Lung (tissue), 11 donors: ENCODE measurements at regions not wholly inside any gene's neighbourhood (a gene's known extent, or its start where the extent isn't known, plus 50 kb on each side); places are given as distances from the start of the nearest gene placed in this dataset.

Experiments used
- ATAC-seq: fragments of 200-7000 bp; cut with Tn5 transposase; one replicate; pipeline ENCODE4 v1.9.1; 2020; ENCODE audit warnings: moderate number of reproducible peaks; ENCODE audit not compliant: insufficient read depth, low FRiP score
- DNase-seq, 3 donors: peaks; one replicate each; pipeline ENCODE4 v3.0.0-alpha.2; 2013 to 2017
- H3K27ac ChIP-seq, 2 donors: one replicate each; pipeline ENCODE4 v1.5.1; 2013; ENCODE audit warnings: mild to moderate bottlenecking in 2 of 2, moderate library complexity in 2 of 2, control low read depth in 1 of 2, inconsistent platforms in 1 of 2, low read depth in 1 of 2, low read length in 1 of 2
- H3K27me3 ChIP-seq, 3 donors: one replicate each; pipeline ENCODE4 v1.5.1; 2013; ENCODE audit warnings: low read length in 2 of 3; ENCODE audit not compliant: control insufficient read depth in 3 of 3, insufficient read depth in 3 of 3
- H3K36me3 ChIP-seq, 4 donors: one replicate each; pipeline ENCODE4 v1.5.1; 2013; ENCODE audit warnings: low read length in 4 of 4, mild to moderate bottlenecking in 1 of 4, moderate library complexity in 1 of 4; ENCODE audit not compliant: control insufficient read depth in 4 of 4, insufficient read depth in 4 of 4
- H3K4me1 ChIP-seq, 5 donors: one replicate each; pipeline ENCODE4 v1.5.1; 2013; ENCODE audit warnings: low read length in 5 of 5, mild to moderate bottlenecking in 2 of 5, moderate library complexity in 1 of 5; ENCODE audit not compliant: control insufficient read depth in 5 of 5, insufficient read depth in 5 of 5
- H3K4me3 ChIP-seq: one replicate; pipeline ENCODE4 v1.5.1; 2013; ENCODE audit warnings: mild to moderate bottlenecking, control low read depth, moderate library complexity
- H3K9ac ChIP-seq, 2 donors: one replicate each; pipeline ENCODE4 v1.5.1; 2013; ENCODE audit warnings: low read length in 2 of 2, control low read depth in 1 of 2; ENCODE audit not compliant: insufficient read depth in 1 of 2
- H3K9me3 ChIP-seq, 4 donors: one replicate each; pipeline ENCODE4 v1.5.1; 2013; ENCODE audit warnings: low read length in 3 of 4, mild to moderate bottlenecking in 1 of 4, moderate library complexity in 1 of 4; ENCODE audit not compliant: control insufficient read depth in 4 of 4, insufficient read depth in 3 of 4
- WGBS, 2 donors: extraction: QIAGEN DNeasy Blood & Tissue Kit; methylation state at CpG; one replicate each; pipeline ENCODE4 v1.1.7; 2013; 5-methylcytosine and 5-hydroxymethylcytosine counted together
- TF ChIP-seq, protein P1 (sequence below): IDR thresholded peaks from 2 replicates; pipeline ENCODE4 v1.5.1; 2012; ENCODE audit warnings: mild to moderate bottlenecking; ENCODE audit errors: control extremely low read depth, extremely low read depth
- donor health status: control.
- donor health status: control.
- donor health status: Bipolar disorder and iron deficiency.
- donor health status: healthy.
- donor health status: DM: yes; HTN: yes; CAD: no.

DNA sequence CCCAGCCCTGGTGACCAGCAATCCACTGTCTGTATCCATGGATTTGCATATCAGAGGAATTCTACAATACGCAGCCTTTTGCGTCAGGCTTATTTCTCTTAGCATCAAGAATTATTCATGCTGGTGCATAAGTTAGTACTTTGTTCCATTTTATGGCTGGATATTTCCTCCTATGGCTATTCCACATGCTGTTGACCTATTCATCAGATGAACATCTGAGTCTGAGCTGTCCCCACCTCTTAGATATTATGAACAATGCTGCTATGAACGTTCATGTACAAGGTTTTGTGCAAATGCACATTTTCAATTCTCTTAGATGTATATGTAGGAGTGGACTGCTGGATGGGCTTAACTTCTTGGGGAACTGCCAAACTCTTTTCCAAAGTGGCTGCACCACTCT lies 79.0 kb upstream of the CST7 start:
- Histone ChIP-seq H3K4me1 (peaks cover 0 to 17% (median 0%) of the 10 kb centered on the region in 5 donors), H3K27me3 (no peaks in the 10 kb centered on the region), H3K27ac (no peak overlapping the region), H3K9ac (no peak overlapping the region), H3K36me3 (no peaks in the 10 kb centered on the region), H3K4me3 (no peak overlapping the region), H3K9me3 (peaks cover 0 to 15% (median 3%) of the 10 kb centered on the region in 4 donors)
- TF ChIP-seq, protein P1, sequence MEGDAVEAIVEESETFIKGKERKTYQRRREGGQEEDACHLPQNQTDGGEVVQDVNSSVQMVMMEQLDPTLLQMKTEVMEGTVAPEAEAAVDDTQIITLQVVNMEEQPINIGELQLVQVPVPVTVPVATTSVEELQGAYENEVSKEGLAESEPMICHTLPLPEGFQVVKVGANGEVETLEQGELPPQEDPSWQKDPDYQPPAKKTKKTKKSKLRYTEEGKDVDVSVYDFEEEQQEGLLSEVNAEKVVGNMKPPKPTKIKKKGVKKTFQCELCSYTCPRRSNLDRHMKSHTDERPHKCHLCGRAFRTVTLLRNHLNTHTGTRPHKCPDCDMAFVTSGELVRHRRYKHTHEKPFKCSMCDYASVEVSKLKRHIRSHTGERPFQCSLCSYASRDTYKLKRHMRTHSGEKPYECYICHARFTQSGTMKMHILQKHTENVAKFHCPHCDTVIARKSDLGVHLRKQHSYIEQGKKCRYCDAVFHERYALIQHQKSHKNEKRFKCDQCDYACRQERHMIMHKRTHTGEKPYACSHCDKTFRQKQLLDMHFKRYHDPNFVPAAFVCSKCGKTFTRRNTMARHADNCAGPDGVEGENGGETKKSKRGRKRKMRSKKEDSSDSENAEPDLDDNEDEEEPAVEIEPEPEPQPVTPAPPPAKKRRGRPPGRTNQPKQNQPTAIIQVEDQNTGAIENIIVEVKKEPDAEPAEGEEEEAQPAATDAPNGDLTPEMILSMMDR = no peak
- DNase-seq = peak in 1 of 3 donors; percentile 14
- no peak for ATAC-seq
- whole genome bisulfite sequencing, 2 donors = 85 to 89% methylated on average over 3 of the region's 3 CpGs

DNA sequence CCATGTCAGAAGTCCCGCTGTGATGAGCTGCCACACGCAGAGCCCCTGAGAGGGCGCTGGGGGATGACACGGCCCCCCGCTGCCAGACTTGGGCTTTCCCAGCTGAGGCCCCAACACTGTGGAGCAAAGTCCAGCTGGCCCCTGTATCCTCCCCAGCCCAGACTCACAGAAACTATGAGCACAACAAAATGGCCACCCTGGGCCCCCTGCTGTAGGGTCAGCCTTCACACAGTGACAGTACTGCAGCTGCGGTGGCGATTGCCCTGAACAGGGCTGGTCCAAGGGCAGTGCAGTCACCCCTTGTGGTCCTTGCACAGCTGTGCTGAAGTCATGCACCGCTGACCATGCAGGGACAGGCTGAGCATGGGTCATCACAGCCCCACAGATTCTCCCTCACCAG lies 78.2 kb upstream of the CST7 start:
- no peak for DNase-seq
- H3K36me3 ChIP-seq = no peaks in the 10 kb centered on the region
- no peaks in the 10 kb centered on the region for H3K27me3 ChIP-seq
- peaks cover 0 to 17% (median 0%) of the 10 kb centered on the region in 5 donors for H3K4me1 ChIP-seq
- H3K4me3 ChIP-seq = no peak overlapping the region
- H3K27ac ChIP-seq = no peak overlapping the region
- WGBS, 2 donors = 86 to 98% methylated on average over 8 of the region's 8 CpGs
- no peak for ATAC-seq
- H3K9ac ChIP-seq = no peak overlapping the region
- TF ChIP-seq, protein P1 = no peak
- peaks cover 0 to 10% (median under 1%) of the 10 kb centered on the region in 4 donors for H3K9me3 ChIP-seq

DNA sequence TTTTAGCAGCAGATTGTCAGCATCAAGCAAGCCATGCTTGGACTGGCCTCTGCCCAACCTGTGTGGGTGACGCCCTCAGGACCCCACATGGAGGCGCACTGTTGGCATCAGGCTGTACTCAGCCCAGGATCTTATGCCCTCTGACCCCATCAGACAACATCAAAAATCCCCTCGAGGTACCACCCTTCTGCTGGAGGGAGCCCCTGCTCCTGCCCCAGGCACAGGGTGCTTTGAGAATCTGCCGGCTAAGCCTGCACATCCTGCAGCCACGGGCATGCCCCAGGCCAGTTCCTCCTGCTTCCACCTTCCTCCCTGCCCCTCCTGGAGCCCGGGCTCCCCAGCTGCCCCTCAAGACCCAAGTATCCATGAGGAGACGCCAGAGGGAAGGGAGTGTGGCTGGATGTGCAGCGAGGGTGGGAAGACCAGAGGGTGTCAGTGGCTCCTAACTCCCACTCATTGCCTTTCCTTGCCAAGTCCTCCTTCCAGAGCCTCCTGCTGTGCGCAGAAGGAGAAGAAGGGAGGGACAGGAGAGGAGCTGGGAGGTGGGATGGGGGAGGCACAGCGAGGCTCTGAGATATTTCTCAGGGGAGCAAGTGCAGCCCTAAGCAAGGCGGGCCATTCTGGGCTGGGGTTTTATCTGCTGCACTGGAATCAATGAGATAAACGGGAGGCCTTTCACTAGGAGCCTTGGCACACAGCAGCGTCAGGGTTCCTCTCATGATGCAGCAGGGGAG lies 77.4 kb upstream of the CST7 start:
- WGBS, 2 donors = 73 to 88% methylated on average over 13 of the region's 13 CpGs
- Histone ChIP-seq H3K9me3 (peaks cover 0 to 5% (median 0%) of the 10 kb centered on the region in 4 donors), H3K4me1 (peaks cover 0 to 17% (median 0%) of the 10 kb centered on the region in 5 donors), H3K27ac (no peak overlapping the region), H3K36me3 (no peaks in the 10 kb centered on the region), H3K4me3 (no peak overlapping the region), H3K9ac (no peak overlapping the region), H3K27me3 (no peaks in the 10 kb centered on the region)
- peak in 1 of 3 donors; percentile 16 for DNase-seq
- no peak for ATAC-seq
- TF ChIP-seq, protein P1 = no peak
